ENCODE measurements at regions not wholly inside any gene's neighbourhood (a gene's known extent, or its start where the extent isn't known, plus 50 kb on each side); places are given as distances from the start of the nearest gene placed in this dataset.

- no peaks in the 10 kb centered on the region for H3K27me3 Mint-ChIP-seq (ENCODE audit: low read depth in 3 of 3)
- no peak for DNase-seq
- H3K4me1 Mint-ChIP-seq = no peaks in the 10 kb centered on the region
- no peak overlapping the region for H3K27ac Mint-ChIP-seq
- H3K36me3 Mint-ChIP-seq = peaks cover 0 to 7% (median 0%) of the 10 kb centered on the region in 3 donors
- peaks cover 14 to 51% (median 27%) of the 10 kb centered on the region in 6 donors for H3K9me3 Mint-ChIP-seq
- no peak overlapping the region for H3K4me3 Mint-ChIP-seq
Observed at GRCh38 chr3:191781044-191781443, 320.1 kb downstream of the PYDC2 start.

DNA sequence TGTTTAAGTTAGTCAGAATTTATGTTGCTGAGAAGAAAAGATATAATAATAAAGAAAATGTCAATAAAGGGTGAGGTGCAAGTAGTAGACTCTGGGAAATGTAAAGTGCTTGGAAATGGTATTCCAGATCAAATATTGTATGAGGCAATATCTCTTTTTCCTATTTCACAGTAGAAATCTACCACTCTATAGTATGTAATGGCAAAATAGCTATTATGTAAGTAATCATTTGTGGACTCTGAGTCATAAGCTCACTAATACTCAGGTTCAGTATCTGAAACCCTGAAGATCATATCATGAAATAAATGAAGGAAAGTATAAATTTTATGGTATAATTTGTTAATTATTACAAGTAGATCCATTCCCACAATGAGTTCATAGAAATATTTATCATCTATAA is 322.1 kb downstream of the PYDC2 start:
- Mint-ChIP-seq H3K4me3 (no peak overlapping the region), H3K36me3 (peaks cover 0 to 7% (median 0%) of the 10 kb centered on the region in 3 donors), H3K4me1 (no peaks in the 10 kb centered on the region), H3K27me3 (ENCODE audit: low read depth in 3 of 3) (no peaks in the 10 kb centered on the region), H3K27ac (no peak overlapping the region), H3K9me3 (peaks cover 4 to 46% (median 19%) of the 10 kb centered on the region in 6 donors)
- no peak for DNase-seq

DNA sequence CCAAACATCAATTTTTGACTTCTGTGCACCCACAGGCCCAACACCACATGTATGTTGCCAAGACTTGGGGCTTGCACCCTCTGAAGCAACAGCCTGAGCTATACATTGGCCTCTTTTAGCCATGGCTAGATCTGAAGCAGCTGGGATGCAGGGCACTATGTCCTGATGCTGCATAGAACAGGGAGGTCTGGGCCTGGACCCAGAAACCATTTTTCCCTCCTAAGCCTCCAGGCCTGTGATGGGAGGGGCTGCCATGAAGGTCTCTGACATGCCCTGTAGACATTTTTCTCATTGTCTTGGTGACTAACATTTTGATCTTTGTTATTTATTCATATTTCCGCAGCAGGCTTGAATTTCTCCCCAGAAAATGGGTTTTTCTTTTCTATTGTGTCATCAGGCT is 330.0 kb downstream of the PYDC2 start:
- no peaks in the 10 kb centered on the region for H3K4me1 Mint-ChIP-seq
- DNase-seq = no peak
- H3K27ac Mint-ChIP-seq = no peak overlapping the region
- no peak overlapping the region for H3K4me3 Mint-ChIP-seq
- H3K27me3 Mint-ChIP-seq (ENCODE audit: low read depth in 3 of 3) = no peaks in the 10 kb centered on the region
- H3K36me3 Mint-ChIP-seq = no peaks in the 10 kb centered on the region
- peaks cover 16 to 53% (median 32%) of the 10 kb centered on the region in 6 donors for H3K9me3 Mint-ChIP-seq

DNA sequence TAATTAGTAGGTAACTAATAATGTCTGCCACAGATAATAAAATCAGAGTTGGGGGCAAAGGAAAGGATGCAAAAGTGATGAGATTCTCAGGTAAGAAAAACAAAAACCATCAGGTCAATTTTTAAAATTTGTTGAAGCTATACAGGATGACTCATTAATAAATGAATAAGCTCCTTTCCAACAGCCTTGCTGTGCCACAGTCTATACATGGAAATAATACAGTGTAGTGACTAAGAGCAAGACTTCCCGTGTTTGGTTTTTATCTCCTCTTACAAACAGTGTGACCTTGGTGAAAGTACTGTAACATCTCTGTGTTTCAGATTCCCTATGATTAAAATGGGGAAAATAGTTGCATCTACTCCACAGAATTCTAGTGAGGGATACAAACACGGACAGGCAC is 331.6 kb downstream of the PYDC2 start:
- no peaks in the 10 kb centered on the region for H3K4me1 Mint-ChIP-seq
- no peaks in the 10 kb centered on the region for H3K27me3 Mint-ChIP-seq (ENCODE audit: low read depth in 3 of 3)
- H3K27ac Mint-ChIP-seq = no peak overlapping the region
- no peaks in the 10 kb centered on the region for H3K36me3 Mint-ChIP-seq
- peaks cover 16 to 56% (median 37%) of the 10 kb centered on the region in 6 donors for H3K9me3 Mint-ChIP-seq
- H3K4me3 Mint-ChIP-seq = no peak overlapping the region
- DNase-seq = no peak

DNA sequence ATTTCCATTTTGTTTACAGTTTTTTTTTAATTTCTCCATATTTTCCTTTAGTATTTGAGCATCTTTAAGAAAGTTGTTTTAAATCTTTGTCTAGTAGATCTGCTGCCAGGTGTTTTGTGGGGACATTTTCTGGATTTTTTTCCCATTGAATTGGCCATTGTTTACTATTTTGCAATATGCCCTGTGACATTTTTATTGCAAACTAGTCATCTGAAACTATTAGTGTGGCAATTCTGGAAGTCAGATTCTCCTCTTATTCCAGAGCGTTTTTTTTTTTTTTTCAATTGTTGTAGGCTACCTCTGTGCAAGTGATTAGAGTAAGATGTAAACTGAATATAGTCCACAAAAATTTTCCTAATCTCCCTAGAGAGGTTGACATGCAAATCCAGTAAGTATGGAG is 334.2 kb downstream of the PYDC2 start:
- no peak overlapping the region for H3K27ac Mint-ChIP-seq
- H3K27me3 Mint-ChIP-seq (ENCODE audit: low read depth in 3 of 3) = peaks cover 0 to 1% (median 0%) of the 10 kb centered on the region in 3 donors
- no peaks in the 10 kb centered on the region for H3K36me3 Mint-ChIP-seq
- H3K9me3 Mint-ChIP-seq = peaks cover 12 to 54% (median 31%) of the 10 kb centered on the region in 6 donors
- H3K4me1 Mint-ChIP-seq = no peaks in the 10 kb centered on the region
- no peak overlapping the region for H3K4me3 Mint-ChIP-seq
- DNase-seq = no peak

DNA sequence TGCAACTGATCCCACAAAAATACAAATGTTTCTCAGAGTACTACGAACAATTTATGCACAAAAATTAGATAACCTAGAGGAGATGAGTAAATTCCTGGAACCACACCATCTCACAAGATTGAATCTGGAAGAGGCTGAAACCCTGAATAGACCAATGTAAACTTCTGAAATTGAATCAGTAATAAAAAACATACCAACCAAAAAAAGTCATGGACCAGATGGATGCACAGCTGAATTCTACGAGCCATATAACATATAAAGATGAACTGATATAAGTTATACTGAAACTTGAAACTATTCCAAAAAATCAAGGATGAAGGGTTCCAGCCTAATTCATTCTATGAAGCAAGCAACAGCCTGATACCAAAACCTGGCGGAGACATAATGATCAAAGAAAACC is 336.3 kb downstream of the PYDC2 start:
- Mint-ChIP-seq H3K9me3 (peaks cover 16 to 53% (median 27%) of the 10 kb centered on the region in 6 donors), H3K27me3 (ENCODE audit: low read depth in 3 of 3) (peaks cover 0 to 1% (median 0%) of the 10 kb centered on the region in 3 donors), H3K27ac (no peak overlapping the region), H3K36me3 (no peaks in the 10 kb centered on the region), H3K4me1 (no peaks in the 10 kb centered on the region), H3K4me3 (no peak overlapping the region)
- DNase-seq = no peak

- peaks cover 0 to 1% (median 1%) of the 10 kb centered on the region in 3 donors for H3K27me3 Mint-ChIP-seq (ENCODE audit: low read depth in 3 of 3)
- H3K4me3 Mint-ChIP-seq = no peak overlapping the region
- peaks cover 22 to 80% (median 33%) of the 10 kb centered on the region in 6 donors for H3K9me3 Mint-ChIP-seq
- DNase-seq = no peak
- H3K36me3 Mint-ChIP-seq = no peaks in the 10 kb centered on the region
- H3K27ac Mint-ChIP-seq = no peak overlapping the region
- no peaks in the 10 kb centered on the region for H3K4me1 Mint-ChIP-seq
Observed at GRCh38 chr3:191802671-191803070, 341.7 kb downstream of the PYDC2 start.

GRCh38 chr3:191804935-191805334 is 344.0 kb downstream of the PYDC2 start:
- Mint-ChIP-seq H3K36me3 (no peaks in the 10 kb centered on the region), H3K4me3 (no peak overlapping the region), H3K27ac (no peak overlapping the region), H3K27me3 (ENCODE audit: low read depth in 3 of 3) (peaks cover 0 to 1% (median 0%) of the 10 kb centered on the region in 3 donors), H3K4me1 (no peaks in the 10 kb centered on the region), H3K9me3 (peaks cover 21 to 82% (median 46%) of the 10 kb centered on the region in 6 donors)
- DNase-seq = no peak

DNA sequence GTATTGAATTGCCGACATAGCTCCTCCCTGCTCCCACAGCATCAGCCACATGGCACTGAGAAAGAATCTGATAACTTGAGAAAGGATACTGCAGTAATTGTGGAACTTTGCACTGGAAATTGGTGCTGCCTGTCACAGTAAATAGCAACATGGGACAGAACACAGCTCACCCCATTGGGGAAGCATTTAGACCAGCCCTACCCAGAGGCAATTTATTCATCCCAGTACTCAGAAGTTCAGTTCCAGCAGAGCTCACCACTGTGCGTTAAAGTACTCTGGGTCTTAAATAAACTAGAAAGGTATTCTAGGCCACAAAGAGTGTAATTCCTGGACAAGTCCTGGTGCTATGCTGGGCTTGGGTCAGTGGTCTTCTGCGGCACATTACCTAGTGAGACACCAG is 347.1 kb downstream of the PYDC2 start:
- H3K4me3 Mint-ChIP-seq = no peak overlapping the region
- no peak for DNase-seq
- H3K27ac Mint-ChIP-seq = no peak overlapping the region
- peaks cover 20 to 81% (median 58%) of the 10 kb centered on the region in 6 donors for H3K9me3 Mint-ChIP-seq
- no peaks in the 10 kb centered on the region for H3K4me1 Mint-ChIP-seq
- H3K27me3 Mint-ChIP-seq (ENCODE audit: low read depth in 3 of 3) = peaks cover 0 to 1% (median 0%) of the 10 kb centered on the region in 3 donors
- H3K36me3 Mint-ChIP-seq = no peaks in the 10 kb centered on the region

GRCh38 chr3:191809326-191809949 is 348.5 kb downstream of the PYDC2 start:
- peaks cover 19 to 73% (median 52%) of the 10 kb centered on the region in 6 donors for H3K9me3 Mint-ChIP-seq
- no peak overlapping the region for H3K4me3 Mint-ChIP-seq
- H3K27ac Mint-ChIP-seq = no peak overlapping the region
- H3K36me3 Mint-ChIP-seq = no peaks in the 10 kb centered on the region
- no peaks in the 10 kb centered on the region for H3K4me1 Mint-ChIP-seq
- DNase-seq = no peak
- peaks cover 0 to 1% (median 0%) of the 10 kb centered on the region in 3 donors for H3K27me3 Mint-ChIP-seq (ENCODE audit: low read depth in 3 of 3)

- Mint-ChIP-seq H3K27me3 (ENCODE audit: low read depth in 3 of 3) (peaks cover 0 to 2% (median 0%) of the 10 kb centered on the region in 3 donors), H3K4me3 (no peak overlapping the region), H3K9me3 (peaks cover 15 to 50% (median 37%) of the 10 kb centered on the region in 6 donors), H3K27ac (no peak overlapping the region), H3K36me3 (no peaks in the 10 kb centered on the region), H3K4me1 (no peaks in the 10 kb centered on the region)
- DNase-seq = no peak
Observed at GRCh38 chr3:191813245-191813644, 352.3 kb downstream of the PYDC2 start.

- Mint-ChIP-seq H3K27me3 (ENCODE audit: low read depth in 3 of 3) (no peaks in the 10 kb centered on the region), H3K27ac (no peak overlapping the region), H3K9me3 (peaks cover 4 to 12% (median 7%) of the 10 kb centered on the region in 6 donors), H3K4me3 (no peak overlapping the region), H3K4me1 (no peaks in the 10 kb centered on the region), H3K36me3 (no peaks in the 10 kb centered on the region)
- DNase-seq = no peak
Observed at GRCh38 chr3:191848818-191849217, 387.9 kb downstream of the PYDC2 start.

DNA sequence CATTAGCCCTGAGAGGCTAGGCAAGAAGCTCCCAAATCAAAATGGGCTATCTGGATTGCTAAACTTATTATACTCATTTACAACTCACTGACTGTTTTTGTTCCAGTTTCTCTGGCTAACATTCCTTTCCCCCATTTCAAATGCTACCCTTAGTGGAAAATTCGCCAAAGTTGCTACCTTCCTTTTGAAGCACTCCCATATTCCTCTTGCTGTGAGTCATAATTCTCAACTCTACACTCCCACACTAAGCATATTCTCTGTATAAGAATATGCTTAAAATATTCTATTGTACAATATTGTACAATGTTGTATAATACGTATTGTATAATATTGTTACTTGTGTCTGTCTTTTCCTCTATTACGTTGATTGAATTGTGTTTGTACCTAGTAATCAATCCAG is 398.6 kb downstream of the PYDC2 start:
- Mint-ChIP-seq H3K4me1 (no peaks in the 10 kb centered on the region), H3K36me3 (peaks cover 0 to 4% (median 0%) of the 10 kb centered on the region in 3 donors), H3K27me3 (ENCODE audit: low read depth in 3 of 3) (peaks cover 2% of the 10 kb centered on the region in 3 donors), H3K4me3 (no peak overlapping the region), H3K9me3 (peaks cover 9 to 47% (median 30%) of the 10 kb centered on the region in 6 donors), H3K27ac (no peak overlapping the region)
- DNase-seq = no peak

DNA sequence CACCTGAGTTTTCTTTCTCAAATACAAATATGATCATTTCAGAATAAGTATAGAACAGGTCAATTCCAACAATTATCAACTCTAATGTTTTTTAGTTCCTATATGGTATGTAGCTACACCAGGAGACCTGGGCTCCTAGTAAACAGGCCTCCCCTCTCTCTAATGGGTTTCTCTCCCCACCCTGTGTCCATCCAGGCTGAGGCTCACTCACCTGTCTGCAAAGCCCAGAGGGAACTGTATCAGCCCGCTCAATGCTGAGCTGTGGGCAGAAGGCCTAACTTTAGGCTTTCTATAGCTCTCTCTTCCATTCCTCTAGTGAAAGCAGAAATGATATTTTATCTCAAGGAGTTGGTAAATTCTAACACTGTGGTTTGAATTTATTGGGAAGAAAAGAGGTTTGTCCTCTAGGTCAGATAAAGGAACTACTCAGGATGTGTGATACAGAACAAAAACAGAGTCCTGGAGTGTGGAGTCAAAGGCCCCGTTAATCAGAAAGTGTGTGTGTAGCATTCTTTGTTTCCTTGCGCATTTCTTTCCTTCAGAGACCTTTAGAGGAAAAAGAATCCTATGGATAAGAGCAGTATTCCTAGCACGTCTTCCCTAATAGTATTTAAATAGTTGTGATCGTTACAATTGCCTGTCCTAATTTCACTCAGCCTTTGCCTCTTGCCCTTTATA is 408.9 kb downstream of the PYDC2 start:
- Mint-ChIP-seq H3K36me3 (no peaks in the 10 kb centered on the region), H3K4me3 (no peak overlapping the region), H3K4me1 (no peaks in the 10 kb centered on the region), H3K9me3 (peaks cover 6 to 35% (median 17%) of the 10 kb centered on the region in 6 donors), H3K27ac (no peak overlapping the region), H3K27me3 (ENCODE audit: low read depth in 3 of 3) (no peaks in the 10 kb centered on the region)
- DNase-seq = no peak
